Activated naive CD4-positive, alpha-beta T cell treated with anti-CD3 and anti-CD28 coated beads, Interleukin-2, amount 50 U/mL, for 24 hours (primary cell): ENCODE measurements at regions not wholly inside any gene's neighbourhood (a gene's known extent, or its start where the extent isn't known, plus 50 kb on each side); places are given as distances from the start of the nearest gene placed in this dataset.

Experiments used
- H3K27ac Mint-ChIP-seq: one replicate; pipeline ENCODE4 v1.8.0; 2021; ENCODE audit warnings: mild to moderate bottlenecking, mixed read lengths
- H3K27me3 Mint-ChIP-seq: one replicate; pipeline ENCODE4 v1.8.0; 2021; ENCODE audit warnings: mixed read lengths
- H3K36me3 Mint-ChIP-seq: one replicate; pipeline ENCODE4 v1.8.0; 2021; ENCODE audit warnings: mixed read lengths
- H3K4me1 Mint-ChIP-seq: one replicate; pipeline ENCODE4 v1.8.0; 2021; ENCODE audit warnings: mixed read lengths
- H3K4me3 Mint-ChIP-seq: one replicate; pipeline ENCODE4 v1.8.0; 2021; ENCODE audit warnings: mild to moderate bottlenecking, mixed read lengths
- H3K9me3 Mint-ChIP-seq: one replicate; pipeline ENCODE4 v1.8.0; 2021; ENCODE audit warnings: mixed read lengths

DNA sequence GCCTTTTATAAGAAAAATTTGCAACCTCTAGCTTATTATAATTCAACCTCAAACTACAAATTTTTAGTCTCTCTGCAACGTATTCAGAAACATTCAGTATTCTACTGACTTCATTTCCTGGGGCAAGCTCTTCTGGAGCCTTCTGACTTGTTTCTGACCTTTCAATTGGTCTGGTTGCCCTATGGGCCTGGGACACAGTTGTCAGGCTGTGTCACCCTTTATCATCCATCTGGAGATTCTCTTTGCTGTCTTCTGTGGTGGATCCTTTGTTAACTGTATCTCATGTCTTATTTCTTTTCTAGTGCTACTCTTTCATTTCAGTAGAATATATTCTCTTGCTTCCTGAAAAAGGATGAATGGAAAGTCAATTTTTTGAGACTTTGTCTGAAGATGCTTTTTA is 55.1 kb upstream of the PGRMC2 start:
- Mint-ChIP-seq H3K4me3 (no peak overlapping the region), H3K9me3 (no peaks in the 10 kb centered on the region), H3K27ac (no peak overlapping the region), H3K36me3 (peaks cover 5% of the 10 kb centered on the region), H3K27me3 (no peaks in the 10 kb centered on the region), H3K4me1 (no peaks in the 10 kb centered on the region)

DNA sequence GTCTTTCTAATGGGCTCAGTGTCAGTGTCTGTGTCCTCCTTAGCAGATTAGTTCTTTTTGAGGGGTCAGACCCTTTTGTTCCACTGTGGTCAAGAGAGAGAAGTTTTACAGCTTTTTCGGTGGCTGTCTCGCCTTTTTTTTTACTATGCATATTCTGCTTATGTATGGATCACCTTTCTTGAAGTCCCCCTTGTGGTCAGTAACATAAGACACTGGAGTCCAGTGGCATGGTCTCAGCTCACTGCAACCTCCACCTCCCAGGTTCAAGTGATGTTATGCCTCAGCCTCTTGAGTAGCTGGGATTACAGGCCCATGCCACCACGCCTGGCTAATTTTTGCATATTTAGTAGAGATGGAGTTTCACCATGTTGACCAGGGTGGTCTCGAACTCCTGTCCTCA is 54.0 kb upstream of the PGRMC2 start:
- H3K27me3 Mint-ChIP-seq, result no peaks in the 10 kb centered on the region
- H3K36me3 Mint-ChIP-seq, result peaks cover 9% of the 10 kb centered on the region
- H3K4me3 Mint-ChIP-seq, result no peak overlapping the region
- no peak overlapping the region for H3K27ac Mint-ChIP-seq
- no peaks in the 10 kb centered on the region for H3K4me1 Mint-ChIP-seq
- no peaks in the 10 kb centered on the region for H3K9me3 Mint-ChIP-seq

DNA sequence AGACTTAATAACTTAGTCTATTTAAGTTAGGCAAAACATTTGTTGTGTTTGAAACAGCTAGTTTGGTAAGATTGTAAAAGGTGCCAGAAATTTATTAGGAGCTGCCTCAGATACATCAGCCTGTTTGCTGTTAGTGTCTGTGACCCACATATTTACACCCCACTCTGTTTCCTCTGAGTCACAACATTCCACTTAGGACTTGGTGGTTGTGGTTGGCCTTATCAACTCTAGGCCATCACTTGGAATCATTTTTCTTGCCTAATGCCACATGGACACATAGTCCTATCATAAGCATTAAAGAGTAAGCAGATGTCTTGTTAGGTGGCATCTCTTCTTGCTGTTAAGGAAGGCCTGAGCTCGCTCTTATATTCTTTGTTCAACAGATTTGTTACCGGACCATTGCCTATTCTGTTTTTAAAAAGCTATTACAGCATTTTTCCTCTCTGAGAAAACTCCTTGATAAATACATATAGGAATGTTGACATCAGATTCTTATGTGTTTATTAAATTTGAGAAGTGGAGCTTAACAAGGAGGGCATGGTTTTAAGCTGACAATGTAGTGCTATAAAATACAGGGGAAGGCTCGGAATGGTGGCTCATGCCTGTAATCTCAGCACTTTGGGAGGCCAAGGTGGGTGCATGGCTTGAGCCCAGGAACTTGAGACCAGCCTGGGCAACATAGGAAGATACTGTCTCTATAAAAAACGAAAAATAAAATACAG is 51.2 kb upstream of the PGRMC2 start:
- peaks cover 5% of the 10 kb centered on the region for H3K36me3 Mint-ChIP-seq
- no peak overlapping the region for H3K4me3 Mint-ChIP-seq
- H3K27me3 Mint-ChIP-seq, result no peaks in the 10 kb centered on the region
- H3K27ac Mint-ChIP-seq, result no peak overlapping the region
- no peaks in the 10 kb centered on the region for H3K9me3 Mint-ChIP-seq
- H3K4me1 Mint-ChIP-seq, result no peaks in the 10 kb centered on the region

DNA sequence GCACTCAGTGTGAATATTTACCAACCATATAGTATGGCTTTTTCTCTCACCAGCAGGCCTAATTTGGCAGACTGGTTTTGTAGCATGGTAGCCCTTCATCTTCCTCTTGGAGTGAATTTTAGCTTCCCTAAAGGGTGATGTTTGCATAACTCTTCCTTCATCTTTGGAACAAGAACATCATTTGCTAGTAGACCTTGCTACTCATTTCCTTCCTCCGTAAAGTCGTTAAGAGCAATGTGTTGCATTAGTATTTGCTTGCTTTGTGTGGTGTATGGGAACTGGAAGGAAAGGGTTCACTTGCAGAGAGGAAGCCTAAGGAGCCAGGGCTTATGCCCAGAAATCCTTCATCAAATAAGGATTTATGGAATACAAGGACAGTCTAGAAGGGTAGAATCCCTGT is 50.2 kb upstream of the PGRMC2 start:
- Mint-ChIP-seq H3K36me3 (peaks cover 7% of the 10 kb centered on the region), H3K4me1 (no peaks in the 10 kb centered on the region), H3K27me3 (no peaks in the 10 kb centered on the region), H3K9me3 (no peaks in the 10 kb centered on the region), H3K4me3 (no peak overlapping the region), H3K27ac (no peak overlapping the region)
